HFFc6 (cell line): ENCODE measurements at regions not wholly inside any gene's neighbourhood (a gene's known extent, or its start where the extent isn't known, plus 50 kb on each side); places are given as distances from the start of the nearest gene placed in this dataset.
"Not testable (repeated sequence)": the region's sequence is repeated elsewhere in the genome, so short reads cannot be mapped to it uniquely, and the experiment has no call there.

Experiments used
- DNase-seq: peaks from one replicate; pipeline ENCODE4 v3.0.0-alpha.2; 2018
- H3K27ac Mint-ChIP-seq: 2 replicates; pipeline ENCODE4 v1.8.0; 2020; ENCODE audit warnings: mild to moderate bottlenecking, mixed read lengths
- H3K27me3 Mint-ChIP-seq: 2 replicates; pipeline ENCODE4 v1.8.0; 2021; ENCODE audit warnings: mild to moderate bottlenecking, moderate library complexity, mixed read lengths; ENCODE audit not compliant: insufficient read depth
- H3K36me3 Mint-ChIP-seq: 2 replicates; pipeline ENCODE4 v1.8.0; 2021; ENCODE audit warnings: low read depth, mixed read lengths
- H3K4me1 Mint-ChIP-seq: 2 replicates; pipeline ENCODE4 v1.8.0; 2020; ENCODE audit warnings: low read depth, mixed read lengths
- H3K4me3 Mint-ChIP-seq: 2 replicates; pipeline ENCODE4 v1.8.0; 2020; ENCODE audit warnings: mild to moderate bottlenecking, moderate library complexity, mixed read lengths
- H3K9me3 Mint-ChIP-seq: 2 replicates; pipeline ENCODE4 v1.8.0; 2020; ENCODE audit warnings: mild to moderate bottlenecking, mixed read lengths
- TF ChIP-seq, protein P1 (sequence below): fragments of 200-600 bp; sonication (generic); IDR thresholded peaks from 2 replicates; pipeline ENCODE4 v1.5.0; 2021; ENCODE audit warnings: antibody characterized with exemption, mild to moderate bottlenecking

DNA sequence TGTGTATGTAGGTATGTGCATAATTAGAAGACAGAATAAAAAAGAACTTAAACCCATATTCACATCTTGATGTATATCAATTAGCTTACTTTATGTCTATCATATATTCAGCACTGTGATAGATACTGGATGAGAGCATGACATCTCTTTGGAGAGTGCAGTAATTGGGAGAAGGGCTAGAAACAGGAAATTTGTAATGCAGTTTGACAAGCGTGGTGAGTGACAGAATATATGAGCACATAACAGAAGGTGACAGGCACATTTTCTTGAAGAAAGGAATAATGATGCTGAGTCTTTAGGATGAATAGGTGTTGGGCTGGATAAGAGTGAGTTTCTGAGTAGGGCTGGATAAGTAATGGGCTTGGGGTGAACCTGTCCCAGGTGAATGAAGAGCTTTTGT lies 680.3 kb upstream of the ZNF385D start:
- Mint-ChIP-seq H3K4me3 (no peak overlapping the region), H3K27me3 (no peaks in the 10 kb centered on the region), H3K4me1 (no peaks in the 10 kb centered on the region), H3K27ac (no peak overlapping the region), H3K9me3 (peaks cover 44% of the 10 kb centered on the region), H3K36me3 (no peaks in the 10 kb centered on the region; the same call in 1 of the 2 replicates)
- no peak for DNase-seq
- TF ChIP-seq, protein P1, sequence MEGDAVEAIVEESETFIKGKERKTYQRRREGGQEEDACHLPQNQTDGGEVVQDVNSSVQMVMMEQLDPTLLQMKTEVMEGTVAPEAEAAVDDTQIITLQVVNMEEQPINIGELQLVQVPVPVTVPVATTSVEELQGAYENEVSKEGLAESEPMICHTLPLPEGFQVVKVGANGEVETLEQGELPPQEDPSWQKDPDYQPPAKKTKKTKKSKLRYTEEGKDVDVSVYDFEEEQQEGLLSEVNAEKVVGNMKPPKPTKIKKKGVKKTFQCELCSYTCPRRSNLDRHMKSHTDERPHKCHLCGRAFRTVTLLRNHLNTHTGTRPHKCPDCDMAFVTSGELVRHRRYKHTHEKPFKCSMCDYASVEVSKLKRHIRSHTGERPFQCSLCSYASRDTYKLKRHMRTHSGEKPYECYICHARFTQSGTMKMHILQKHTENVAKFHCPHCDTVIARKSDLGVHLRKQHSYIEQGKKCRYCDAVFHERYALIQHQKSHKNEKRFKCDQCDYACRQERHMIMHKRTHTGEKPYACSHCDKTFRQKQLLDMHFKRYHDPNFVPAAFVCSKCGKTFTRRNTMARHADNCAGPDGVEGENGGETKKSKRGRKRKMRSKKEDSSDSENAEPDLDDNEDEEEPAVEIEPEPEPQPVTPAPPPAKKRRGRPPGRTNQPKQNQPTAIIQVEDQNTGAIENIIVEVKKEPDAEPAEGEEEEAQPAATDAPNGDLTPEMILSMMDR, result no peak

DNA sequence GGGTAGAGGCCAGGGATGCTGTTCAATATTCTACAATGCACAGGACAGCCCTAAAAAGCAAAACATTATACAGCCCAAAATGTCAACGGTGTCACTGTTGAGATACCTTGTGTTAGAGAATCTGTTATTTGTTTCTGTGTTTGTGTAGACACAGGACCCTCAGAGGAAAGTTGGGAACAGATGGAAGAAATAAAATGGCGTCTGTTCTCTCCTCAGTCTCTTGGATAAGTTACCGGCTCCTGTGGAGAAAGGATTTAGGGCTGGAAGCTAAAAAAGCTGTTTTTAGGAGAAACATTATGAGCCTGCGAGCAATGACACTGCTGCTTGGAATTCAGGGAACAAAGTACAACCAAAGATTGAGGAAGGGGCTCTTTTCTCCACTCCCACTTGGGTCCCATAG lies 688.6 kb upstream of the ZNF385D start:
- Mint-ChIP-seq H3K27me3 (no peaks in the 10 kb centered on the region), H3K4me3 (no peak overlapping the region), H3K9me3 (peaks cover 26% of the 10 kb centered on the region), H3K27ac (no peak overlapping the region), H3K36me3 (no peaks in the 10 kb centered on the region), H3K4me1 (no peaks in the 10 kb centered on the region)
- TF ChIP-seq, protein P1, result no peak
- DNase-seq, result no peak

DNA sequence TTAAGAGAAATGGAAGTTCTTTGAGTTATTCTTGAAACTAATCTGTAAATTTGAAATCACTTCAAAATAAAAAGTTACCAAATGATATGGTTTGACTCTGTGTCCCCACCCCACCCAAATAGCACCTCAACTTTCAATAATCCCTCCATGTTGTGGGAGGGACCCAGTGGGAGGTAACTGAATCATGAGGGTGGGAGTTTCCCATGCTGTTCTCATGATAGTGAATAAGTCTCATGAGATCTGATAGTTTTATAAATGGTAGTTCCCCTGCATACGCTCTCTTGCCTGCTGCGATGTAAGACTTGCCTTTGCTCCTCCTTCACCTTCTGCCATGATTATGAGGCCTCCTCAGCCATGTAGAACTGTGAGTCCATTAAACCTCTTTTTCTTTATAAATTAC lies 690.7 kb upstream of the ZNF385D start:
- Mint-ChIP-seq H3K9me3 (peaks cover 35% of the 10 kb centered on the region), H3K27ac (no peak overlapping the region), H3K36me3 (no peaks in the 10 kb centered on the region), H3K4me1 (no peaks in the 10 kb centered on the region), H3K4me3 (no peak overlapping the region), H3K27me3 (no peaks in the 10 kb centered on the region)
- DNase-seq, result no peak
- TF ChIP-seq, protein P1, result no peak

DNA sequence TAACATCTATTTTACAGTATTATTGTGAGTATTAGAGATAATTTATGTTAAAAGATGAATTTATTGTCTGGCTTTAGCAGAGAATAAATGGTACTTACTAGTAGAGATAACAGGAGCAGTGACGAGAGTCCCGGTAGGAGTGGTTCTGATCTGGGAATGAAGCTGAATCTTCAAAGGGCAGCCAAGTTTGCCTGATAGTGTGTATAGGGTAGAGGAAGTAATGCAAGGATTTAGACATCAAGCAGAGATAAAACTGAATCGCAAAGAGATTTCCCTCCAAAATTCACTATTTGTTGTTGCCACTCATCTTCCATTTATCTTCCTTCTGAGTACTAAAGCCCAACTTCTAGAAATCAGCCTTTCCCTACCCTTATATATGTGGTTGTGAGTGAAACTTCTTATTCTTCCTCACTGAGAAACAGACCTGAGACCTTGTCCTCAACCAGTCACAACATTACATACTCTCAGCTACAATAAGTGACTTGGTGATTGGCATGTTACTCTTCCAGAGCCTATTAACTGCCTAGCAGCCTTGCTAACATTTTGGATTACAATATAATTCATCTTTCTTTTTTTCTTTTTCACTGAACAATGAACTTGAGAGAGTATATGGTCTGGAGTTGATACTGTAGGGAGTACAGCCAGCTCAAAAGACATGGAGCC lies 692.7 kb upstream of the ZNF385D start:
- Mint-ChIP-seq H3K27ac (no peak overlapping the region), H3K4me3 (no peak overlapping the region)

DNA sequence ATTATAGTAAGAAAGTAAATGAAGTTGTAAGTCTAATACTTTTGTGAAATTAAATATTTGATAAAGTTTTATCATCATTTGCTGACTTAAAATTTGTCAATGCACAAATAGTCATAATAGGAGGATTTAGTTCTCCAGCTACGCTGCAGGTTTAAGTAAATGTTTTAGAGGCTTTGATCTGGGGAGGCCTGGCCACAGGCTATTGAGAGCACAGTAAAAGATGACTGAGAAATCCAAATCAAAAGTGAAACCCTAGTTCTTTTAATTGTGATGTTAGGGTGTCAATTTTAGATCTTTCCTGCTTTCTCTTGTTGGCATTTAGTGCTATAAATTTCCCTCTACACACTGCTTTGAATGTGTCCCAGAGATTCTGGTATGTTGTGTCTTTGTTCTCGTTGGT lies 694.3 kb upstream of the ZNF385D start:
- H3K36me3 Mint-ChIP-seq, H3K4me1 Mint-ChIP-seq, DNase-seq, H3K4me3 Mint-ChIP-seq, H3K27me3 Mint-ChIP-seq, H3K27ac Mint-ChIP-seq: not testable (repeated sequence)
- peaks cover 41% of the 10 kb centered on the region for H3K9me3 Mint-ChIP-seq

More for the DNA sequence above, 692.7 kb upstream of the ZNF385D start:
- TF ChIP-seq, protein P1, result no peak
- H3K9me3 Mint-ChIP-seq, result peaks cover 41% of the 10 kb centered on the region
- no peaks in the 10 kb centered on the region for H3K36me3 Mint-ChIP-seq
- no peaks in the 10 kb centered on the region for H3K4me1 Mint-ChIP-seq
- no peak for DNase-seq
- no peaks in the 10 kb centered on the region for H3K27me3 Mint-ChIP-seq

DNA sequence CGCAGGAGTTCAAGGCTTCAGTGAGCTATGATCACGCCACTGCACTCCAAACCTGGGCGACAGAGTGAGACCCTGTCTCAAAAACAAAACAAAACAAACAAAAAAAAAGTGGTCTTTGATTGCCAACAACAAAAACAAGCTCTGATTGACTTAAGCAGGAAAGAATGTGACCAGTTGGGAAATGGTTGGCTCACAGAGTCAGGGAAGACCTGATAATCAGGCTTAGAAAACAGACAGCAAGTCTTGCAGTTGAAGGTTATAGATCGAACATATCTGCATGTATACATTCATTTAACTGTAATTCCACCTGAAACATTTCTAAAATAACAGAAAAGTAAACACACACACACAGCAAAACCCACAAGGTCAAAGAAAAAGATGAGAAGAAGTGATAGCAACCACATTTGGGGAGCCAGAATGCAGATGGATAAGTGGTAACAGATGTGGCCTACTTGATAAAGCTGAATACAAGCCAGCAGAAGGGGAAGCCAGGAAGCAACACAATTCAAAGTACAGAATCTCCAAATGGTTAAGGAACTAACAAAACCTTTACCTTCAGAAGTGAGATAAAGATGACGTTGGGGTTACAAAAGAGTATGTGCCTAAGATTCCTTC lies 699.9 kb upstream of the ZNF385D start:
- Mint-ChIP-seq H3K27me3 (no peaks in the 10 kb centered on the region), H3K9me3 (peaks cover 46% of the 10 kb centered on the region), H3K4me1 (no peaks in the 10 kb centered on the region), H3K36me3 (no peaks in the 10 kb centered on the region), H3K27ac (no peak overlapping the region), H3K4me3 (no peak overlapping the region)
- TF ChIP-seq, protein P1, result no peak
- no peak for DNase-seq
